ENCODE measurements at regions not wholly inside any gene's neighbourhood (a gene's known extent, or its start where the extent isn't known, plus 50 kb on each side); places are given as distances from the start of the nearest gene placed in this dataset.

DNA sequence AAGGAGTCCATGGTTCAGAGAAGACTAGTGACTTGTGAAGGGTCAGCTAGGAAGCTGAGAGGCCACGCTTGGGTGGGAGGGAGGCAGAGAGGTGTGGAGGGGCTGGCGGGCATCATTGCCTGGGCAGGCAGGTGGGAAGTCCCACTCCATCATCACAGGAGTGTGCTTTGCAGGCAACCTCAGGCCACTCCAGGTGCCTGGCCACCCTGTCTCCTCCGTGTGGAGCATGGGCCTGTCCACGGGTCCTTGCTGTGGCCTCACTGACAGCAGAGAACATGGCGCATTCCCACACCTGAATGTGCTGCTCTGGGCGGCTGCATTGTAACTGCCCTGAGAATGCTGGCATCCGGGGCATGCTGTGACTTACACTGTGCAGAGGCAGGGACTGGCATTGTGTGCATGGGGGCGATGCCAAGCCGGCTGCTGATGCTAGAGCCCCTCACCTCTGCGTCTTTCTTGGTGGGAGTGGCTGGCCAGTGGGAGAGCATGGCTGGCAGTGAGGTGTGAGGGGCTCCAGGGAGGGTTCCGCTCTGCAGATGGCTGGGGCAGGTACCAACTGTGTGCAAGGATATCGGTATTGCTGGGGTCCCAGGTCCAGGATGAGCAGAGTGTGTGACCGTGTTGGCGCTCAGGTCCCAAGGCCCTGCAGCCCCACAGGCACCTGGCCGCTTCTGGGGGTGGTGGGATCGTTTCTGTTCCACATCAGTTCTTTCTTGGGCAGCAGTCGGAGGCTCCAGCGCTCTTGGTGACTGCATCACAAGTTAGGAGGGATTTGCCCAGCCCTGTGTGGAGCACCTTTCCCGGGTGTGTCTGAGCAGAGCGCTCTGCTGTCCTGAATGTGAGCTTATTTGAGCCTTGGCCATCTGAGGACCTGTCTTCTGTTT, 94.8 kb downstream of the NPIPB11 start (continued):
- TF ChIP-seq, protein P1, sequence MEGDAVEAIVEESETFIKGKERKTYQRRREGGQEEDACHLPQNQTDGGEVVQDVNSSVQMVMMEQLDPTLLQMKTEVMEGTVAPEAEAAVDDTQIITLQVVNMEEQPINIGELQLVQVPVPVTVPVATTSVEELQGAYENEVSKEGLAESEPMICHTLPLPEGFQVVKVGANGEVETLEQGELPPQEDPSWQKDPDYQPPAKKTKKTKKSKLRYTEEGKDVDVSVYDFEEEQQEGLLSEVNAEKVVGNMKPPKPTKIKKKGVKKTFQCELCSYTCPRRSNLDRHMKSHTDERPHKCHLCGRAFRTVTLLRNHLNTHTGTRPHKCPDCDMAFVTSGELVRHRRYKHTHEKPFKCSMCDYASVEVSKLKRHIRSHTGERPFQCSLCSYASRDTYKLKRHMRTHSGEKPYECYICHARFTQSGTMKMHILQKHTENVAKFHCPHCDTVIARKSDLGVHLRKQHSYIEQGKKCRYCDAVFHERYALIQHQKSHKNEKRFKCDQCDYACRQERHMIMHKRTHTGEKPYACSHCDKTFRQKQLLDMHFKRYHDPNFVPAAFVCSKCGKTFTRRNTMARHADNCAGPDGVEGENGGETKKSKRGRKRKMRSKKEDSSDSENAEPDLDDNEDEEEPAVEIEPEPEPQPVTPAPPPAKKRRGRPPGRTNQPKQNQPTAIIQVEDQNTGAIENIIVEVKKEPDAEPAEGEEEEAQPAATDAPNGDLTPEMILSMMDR (conservative IDR thresholded peaks at IDR 0.05; ENCODE audit: low read depth, low read length), result no peak
- no peak for TF ChIP-seq MXI1 (IDR thresholded peaks at IDR 0.05; ENCODE audit: borderline replicate concordance, low read depth, low read length)

Data from IMR-90 (cell line).